Tibial nerve (tissue), 3 donors: ENCODE measurements at regions not wholly inside any gene's neighbourhood (a gene's known extent, or its start where the extent isn't known, plus 50 kb on each side); places are given as distances from the start of the nearest gene placed in this dataset.

Experiments used
- POLR2A ChIP-seq, 2 donors: fragments of 450-650 bp; IDR thresholded peaks; one replicate each; pipeline ENCODE4 v1.6.1; 2017; ENCODE audit warnings: antibody characterized with exemption in 2 of 2, mild to moderate bottlenecking in 2 of 2, moderate library complexity in 2 of 2
- TF ChIP-seq, protein P1 (sequence below), 5 experiments: fragments of 200-600 bp in 3 of 5; fragments of 450-650 bp in 2 of 5; sonication (generic) in 3 of 5; IDR thresholded peaks; one replicate each; pipeline ENCODE4 v1.5.1; 2016 to 2019; ENCODE audit warnings: antibody characterized with exemption in 5 of 5, mild to moderate bottlenecking in 3 of 5, moderate library complexity in 2 of 5

DNA sequence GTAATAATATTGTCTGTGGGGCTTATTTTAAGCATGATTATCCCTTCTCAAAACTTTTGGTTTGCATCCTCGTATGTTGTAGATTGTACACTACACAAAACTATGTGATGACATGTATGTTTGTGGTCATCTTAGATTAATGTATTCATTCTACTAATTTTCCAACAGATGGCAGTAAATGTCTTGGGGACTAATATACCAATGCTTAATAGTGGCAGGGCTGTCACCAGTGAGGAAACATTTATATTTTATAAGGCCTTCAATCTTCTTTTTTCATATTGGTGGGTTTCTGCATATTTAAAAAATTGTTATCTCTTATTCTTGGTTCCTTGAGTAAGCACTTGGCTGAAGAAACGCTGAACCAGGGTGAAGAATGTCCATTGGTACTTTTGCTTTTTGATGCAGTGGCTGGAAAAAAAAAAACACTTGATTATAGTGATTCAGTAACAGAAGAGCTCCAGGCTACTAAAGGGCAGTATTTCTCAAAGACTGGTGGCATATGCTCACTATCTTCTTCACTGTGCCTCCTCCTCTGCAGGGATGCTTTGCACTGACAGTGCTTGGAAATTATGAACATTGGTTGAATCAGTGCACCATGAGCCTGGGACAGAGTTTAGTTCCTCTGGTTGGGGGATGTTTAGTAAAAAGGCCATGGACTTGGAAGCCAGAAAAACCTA lies 530.3 kb downstream of the RASEF start:
- TF ChIP-seq, protein P1, sequence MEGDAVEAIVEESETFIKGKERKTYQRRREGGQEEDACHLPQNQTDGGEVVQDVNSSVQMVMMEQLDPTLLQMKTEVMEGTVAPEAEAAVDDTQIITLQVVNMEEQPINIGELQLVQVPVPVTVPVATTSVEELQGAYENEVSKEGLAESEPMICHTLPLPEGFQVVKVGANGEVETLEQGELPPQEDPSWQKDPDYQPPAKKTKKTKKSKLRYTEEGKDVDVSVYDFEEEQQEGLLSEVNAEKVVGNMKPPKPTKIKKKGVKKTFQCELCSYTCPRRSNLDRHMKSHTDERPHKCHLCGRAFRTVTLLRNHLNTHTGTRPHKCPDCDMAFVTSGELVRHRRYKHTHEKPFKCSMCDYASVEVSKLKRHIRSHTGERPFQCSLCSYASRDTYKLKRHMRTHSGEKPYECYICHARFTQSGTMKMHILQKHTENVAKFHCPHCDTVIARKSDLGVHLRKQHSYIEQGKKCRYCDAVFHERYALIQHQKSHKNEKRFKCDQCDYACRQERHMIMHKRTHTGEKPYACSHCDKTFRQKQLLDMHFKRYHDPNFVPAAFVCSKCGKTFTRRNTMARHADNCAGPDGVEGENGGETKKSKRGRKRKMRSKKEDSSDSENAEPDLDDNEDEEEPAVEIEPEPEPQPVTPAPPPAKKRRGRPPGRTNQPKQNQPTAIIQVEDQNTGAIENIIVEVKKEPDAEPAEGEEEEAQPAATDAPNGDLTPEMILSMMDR (IDR thresholded peaks at IDR 0.05): no peak
- TF ChIP-seq POLR2A (IDR thresholded peaks at IDR 0.05): no peak
